ENCODE measurements at regions not wholly inside any gene's neighbourhood (a gene's known extent, or its start where the extent isn't known, plus 50 kb on each side); places are given as distances from the start of the nearest gene placed in this dataset.
A peak's percentile ranks its signal among the peaks of the same experiment; 100 is the strongest.

- DNase-seq = no peak
Observed at GRCh38 chr6:167049275-167049674, 50.1 kb downstream of the CEP43 start.

GRCh38 chr6:167050903-167051302 is 51.7 kb downstream of the CEP43 start:
- DNase-seq = no peak

DNA sequence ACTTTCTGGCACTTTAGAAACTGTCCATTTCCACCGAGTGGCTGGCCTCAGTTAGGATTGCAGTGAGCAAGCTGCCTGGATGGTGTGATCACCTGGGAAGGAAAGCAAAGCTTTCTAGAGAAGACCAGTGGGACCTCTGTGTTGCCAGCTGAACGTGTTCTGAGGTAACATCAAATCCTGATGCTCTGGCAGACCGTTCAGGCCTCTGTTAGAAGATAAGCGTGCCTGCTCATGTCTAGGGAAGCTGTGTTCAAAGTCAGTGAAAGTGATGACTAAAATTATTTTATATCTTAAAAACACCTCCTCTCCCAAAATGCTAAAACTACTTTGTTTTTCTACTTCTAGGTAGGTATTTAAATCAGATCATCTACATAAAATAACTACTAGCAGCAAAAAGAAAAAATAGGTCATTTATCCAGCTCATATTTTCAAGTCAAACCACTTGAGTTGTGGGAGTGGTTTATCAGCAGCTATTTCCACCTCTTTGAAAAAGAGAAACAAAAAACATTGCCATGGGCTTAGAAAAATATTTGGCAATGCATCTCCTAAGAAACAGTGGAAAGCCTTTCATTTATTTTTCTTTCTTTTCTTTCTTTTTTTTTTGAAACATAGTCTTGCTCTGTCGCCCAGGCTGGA is 54.8 kb downstream of the CEP43 start:
- DNase-seq = peak; percentile 28

- DNase-seq = no peak
Observed at GRCh38 chr6:167054987-167055386, 55.8 kb downstream of the CEP43 start.

- peak; percentile 64 for DNase-seq
Observed at GRCh38 chr6:167056370-167056769, 57.2 kb downstream of the CEP43 start.

GRCh38 chr6:167058261-167058660 is 59.1 kb downstream of the CEP43 start:
- no peak for DNase-seq
